ENCODE measurements at regions not wholly inside any gene's neighbourhood (a gene's known extent, or its start where the extent isn't known, plus 50 kb on each side); places are given as distances from the start of the nearest gene placed in this dataset.
"Not testable (repeated sequence)": the region's sequence is repeated elsewhere in the genome, so short reads cannot be mapped to it uniquely, and the experiment has no call there.

GRCh38 chr20:43363506-43363905 lies 94.2 kb upstream of the SRSF6 start:
- DNase-seq = no peak

- DNase-seq = no peak
These were observed 96.2 kb upstream of the SRSF6 start for GRCh38 chr20:43361526-43361925.

DNA sequence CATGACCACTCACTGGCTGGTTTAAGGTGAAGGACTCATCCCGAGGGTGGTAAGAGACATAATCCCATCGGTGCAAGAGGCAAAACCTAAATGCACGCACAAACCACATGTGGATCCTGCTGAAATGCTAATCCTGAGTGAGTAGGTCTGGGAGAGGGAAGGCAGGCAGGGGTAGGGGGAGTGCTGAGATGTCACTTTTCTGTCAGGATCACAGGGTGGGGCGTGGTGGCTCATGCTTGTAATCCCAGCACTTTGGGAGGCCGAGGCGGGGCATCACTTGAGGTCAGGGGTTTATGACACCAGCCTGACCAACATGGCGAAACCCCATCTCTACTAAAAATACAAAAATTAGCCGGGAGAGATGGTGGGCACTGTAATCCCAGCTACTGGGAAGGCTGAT lies 97.7 kb upstream of the SRSF6 start:
- DNase-seq = no peak

- DNase-seq = no peak
These were observed 98.9 kb upstream of the SRSF6 start for GRCh38 chr20:43358811-43359210.

DNA sequence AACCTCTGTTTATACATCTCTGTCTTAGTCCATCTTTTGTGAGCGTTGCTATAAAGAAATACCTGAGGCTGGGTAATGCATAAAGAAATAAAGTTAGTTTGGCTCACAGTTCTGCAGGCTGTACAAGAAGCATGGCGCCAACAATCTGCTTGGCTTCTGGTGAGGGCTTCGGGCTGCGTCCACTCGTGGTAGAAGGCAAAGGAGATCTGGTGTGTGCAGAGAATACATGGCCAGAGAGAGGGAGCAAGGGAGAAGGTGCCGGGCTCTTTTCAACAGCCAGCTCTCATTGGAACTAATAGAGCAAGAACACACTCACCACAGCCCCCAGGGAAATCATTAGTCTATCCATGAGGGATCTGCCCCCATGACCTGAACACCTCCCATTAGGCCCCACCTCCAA lies 100.3 kb upstream of the SRSF6 start:
- DNase-seq = no peak

DNA sequence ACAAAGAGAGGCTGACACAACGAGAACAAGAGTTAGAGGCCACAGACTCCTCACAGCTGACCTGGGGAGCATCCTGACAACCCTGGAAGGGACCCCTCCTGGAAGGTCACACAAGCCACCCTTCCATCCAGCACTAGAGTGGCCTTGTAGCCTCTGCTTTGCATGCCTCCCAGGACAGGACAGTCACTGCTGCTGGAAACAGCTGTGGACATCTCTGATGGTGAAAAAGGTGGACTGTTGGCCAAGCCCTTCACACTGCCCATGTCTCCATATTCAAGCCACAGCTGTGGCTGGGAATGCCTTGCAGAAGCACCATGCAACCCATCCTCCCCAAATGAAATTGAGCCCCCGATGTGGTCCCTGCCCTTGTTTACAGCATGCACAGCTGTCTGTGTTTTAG lies 102.1 kb upstream of the SRSF6 start:
- no peak for DNase-seq

GRCh38 chr20:43352996-43353395 lies 104.7 kb upstream of the SRSF6 start:
- DNase-seq = no peak

DNA sequence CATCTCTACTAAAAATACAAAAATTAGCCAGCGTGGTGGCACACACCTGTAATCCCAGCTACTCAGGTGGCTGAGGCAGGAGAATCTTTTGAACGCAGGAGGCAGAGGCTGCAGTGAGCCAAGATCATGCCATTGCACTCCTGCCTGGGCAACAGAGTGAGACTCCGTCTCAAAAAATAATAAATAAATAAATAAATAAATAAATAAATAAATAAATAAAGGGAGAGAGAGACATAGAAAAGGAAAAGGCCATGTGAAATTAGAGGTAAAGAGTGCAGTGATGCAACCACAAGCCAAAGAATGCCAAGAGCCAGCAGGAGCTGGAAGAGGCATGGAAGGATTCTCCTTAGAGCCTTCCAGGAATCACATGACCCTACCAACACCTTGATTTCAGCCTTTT lies 107.0 kb upstream of the SRSF6 start:
- DNase-seq = not testable (repeated sequence)

GRCh38 chr20:43349841-43350240 lies 107.9 kb upstream of the SRSF6 start:
- no peak for DNase-seq

DNA sequence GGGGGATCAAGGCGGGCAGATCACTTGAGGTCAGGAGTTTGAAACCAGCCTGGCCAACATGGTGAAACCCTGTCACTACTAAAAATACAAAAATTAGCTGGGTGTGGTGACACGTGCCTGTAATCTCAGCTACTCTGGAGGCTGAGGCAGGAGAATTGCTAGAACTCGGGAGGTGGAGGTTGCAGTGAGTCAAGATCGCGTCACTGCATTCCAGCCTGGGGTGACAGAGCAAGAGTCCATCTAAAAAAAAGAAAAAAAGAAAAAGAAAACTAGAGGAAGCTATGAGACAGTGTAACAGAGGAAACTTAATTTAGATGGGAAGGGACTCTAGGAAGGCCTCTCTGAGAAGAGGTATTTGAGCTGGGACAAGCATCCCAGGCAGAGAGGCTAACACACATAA lies 109.9 kb upstream of the SRSF6 start:
- not testable (repeated sequence) for DNase-seq

- DNase-seq = no peak
These were observed 112.0 kb upstream of the SRSF6 start for GRCh38 chr20:43345676-43346075.

DNA sequence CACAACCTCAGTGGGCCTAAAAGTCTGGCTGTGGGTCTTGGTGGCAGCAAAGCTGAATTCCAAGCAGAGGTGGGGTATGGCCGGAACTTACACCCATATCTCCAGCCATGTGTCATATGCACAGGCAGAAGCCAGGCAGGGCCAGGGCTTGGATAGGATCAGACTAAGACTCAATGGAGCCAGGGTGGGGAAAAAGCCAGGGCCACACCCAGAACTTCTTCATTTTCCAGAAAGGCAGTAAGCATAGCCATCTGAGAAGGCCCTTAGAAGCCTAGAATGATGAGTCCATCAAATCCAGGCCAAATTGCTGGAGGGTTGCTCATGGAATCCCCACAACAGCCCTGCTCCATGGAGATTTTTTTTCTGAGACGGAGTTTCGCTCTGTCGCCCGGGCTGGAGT lies 116.2 kb upstream of the SRSF6 start:
- no peak for DNase-seq

- DNase-seq = no peak
These were observed 120.7 kb upstream of the SRSF6 start for GRCh38 chr20:43337036-43337435.

- DNase-seq = no peak
These were observed 123.6 kb upstream of the SRSF6 start for GRCh38 chr20:43334080-43334479.

DNA sequence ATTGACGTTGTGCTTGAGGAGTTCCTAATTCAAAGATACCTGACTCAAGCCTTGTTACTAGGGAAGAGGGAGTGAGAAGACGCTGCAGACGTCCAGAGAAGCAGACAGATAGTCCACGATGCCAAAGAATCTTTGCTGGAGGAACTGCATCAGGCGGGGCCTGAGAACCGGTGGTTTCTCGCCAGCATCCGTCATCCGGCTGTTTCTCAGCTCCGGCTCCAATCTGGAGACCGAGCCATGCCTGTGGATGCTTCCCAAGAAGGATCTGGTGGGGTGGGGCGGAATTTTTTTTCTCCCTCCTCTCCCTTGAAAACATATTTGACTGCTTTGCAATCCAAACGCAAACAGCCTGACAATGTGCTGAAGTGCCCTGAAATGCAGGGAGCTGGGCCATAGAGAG lies 125.8 kb upstream of the SRSF6 start:
- DNase-seq = no peak

DNA sequence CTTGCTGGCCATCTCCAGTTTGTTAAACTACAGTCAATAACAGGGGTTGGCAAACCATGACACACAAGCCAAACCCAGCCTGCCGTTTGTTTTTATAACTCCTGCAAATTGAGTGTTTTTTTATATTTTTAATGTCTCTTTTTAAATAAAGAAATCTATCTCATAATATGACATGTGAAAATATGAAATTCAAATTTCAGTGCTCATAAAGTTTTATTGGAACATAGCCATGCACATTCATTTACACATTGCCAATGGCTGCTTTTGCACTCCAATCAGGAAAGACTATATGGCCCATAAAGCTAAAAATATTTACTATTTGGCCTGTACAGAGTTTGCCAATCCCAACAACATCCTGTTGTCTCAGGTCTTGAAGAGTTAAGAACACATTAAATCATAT lies 129.0 kb upstream of the SRSF6 start:
- DNase-seq = no peak

DNA sequence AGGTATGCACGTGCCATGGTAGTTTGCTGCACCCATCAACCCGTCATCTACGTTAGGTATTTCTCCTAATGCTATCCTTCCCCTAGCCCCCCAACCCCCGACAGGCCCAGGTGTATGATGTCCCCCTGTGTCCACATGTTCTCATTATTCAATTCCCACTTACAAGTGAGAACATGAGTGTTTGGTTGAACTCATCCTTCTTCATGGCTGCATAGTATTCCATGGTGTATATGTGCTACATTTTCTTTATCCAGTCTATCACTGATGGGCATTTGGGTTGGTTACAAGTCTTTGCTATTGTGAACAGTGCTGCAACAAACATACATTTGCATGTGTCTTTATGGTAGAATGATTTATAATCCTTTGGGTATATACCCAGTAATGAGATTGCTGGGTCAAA lies 130.5 kb upstream of the SRSF6 start:
- not testable (repeated sequence) for DNase-seq

GRCh38 chr20:43325926-43326325 lies 131.8 kb upstream of the SRSF6 start:
- no peak for DNase-seq

DNA sequence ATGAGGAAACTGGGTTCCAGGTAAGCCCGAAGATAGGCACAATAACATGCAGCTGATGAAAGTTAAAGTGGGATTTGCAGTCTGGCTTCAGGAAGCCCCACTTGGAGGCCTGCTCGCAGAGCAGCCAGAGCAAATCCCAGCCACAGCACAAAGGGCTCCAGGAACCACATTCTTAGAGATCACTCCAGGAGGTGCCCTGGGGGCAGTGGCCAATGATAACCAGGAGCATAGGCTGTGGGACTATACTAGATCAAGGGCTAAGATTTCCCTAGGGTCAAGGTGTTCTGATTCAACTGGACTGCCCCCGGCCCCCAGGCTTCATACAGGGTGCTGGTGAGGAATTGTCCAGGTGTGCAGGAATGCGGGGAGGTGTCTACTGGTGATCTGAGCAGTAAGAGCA lies 133.9 kb upstream of the PTPRT start:
- DNase-seq = no peak

- DNase-seq = no peak
These were observed 133.1 kb upstream of the PTPRT start for GRCh38 chr20:43322851-43323250.

DNA sequence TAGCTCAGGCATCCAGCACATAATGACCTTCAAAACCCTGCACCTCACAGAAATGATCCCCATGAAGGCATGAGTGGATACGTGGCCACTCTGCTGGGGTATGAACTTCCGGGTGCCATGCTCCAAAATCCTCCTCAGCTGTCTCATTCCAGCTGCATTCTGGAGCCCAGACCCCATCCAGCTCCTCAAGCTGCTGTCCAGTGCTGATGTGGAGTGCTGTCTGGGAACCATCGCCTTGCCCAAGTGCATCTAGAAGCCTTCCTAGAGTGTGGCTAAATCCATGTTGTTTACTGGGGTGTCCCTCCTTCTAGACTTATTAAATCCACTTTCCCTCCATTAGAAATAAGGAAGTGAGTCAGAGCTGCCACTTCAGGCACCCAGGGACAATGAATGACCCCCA lies 130.8 kb upstream of the PTPRT start:
- DNase-seq = no peak

DNA sequence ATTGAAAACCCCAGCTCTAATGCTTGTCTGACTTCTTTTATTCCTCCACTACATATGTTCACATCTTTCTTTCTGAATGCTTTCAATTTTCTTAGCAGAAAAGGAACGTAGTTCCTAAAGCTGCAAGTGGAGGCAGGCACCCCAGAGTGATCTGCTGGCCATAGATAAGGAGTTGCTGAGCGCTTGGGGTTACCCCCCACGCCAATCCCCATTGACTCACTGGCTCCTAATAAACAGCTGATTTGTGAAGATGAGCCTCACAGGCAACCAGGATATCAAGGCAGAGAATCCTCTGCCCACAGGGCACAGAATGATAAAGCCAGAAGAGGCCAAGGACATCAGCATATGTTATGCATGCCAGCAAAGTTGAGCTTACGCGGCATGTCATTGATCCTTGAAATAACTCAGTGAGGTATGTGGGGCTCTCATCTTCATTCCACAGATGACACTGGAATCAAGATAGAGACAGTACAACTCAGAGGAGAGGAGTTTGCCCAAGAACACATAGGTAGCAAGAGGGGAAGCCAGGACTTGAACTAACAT lies 129.1 kb upstream of the PTPRT start:
- no peak for DNase-seq

DNA sequence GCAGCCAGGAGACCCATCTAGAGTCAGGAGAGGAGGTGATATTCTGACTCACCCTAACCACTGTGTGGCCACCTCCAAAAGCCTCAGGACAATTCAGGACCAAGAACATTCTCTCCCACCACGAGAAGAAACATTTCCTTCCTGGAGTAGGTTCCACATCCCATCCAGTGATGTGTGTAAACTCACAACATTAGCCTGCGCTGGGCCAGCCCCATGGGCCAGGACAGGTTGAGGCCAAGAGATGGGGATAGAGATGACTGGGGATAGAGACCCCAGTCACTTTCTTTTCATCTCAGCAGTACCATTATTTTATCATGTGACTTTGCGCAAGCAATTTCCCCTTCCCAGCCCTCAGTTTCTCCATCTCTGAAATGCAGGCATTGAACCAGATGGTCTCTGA lies 126.6 kb upstream of the PTPRT start:
- no peak for DNase-seq

DNA sequence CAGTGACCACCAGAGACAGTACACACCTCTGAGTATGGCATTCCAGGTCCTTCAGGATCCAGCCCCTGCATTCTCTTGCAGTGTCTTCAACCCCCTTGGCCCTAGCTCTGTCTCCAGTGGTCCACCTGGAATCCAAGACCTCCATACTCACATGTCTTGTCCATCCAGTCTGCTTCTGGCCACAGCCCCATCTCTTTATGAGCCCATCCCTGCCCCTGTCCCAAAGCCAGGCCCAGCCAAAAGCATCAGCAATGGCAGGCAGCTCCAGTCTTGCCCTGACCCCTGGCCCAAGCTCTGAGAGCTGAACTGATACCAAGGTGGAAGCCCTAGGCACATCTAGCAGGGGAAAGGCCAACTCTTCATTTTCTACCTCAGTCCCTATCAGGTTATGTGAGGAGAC lies 119.6 kb upstream of the PTPRT start:
- no peak for DNase-seq

DNA sequence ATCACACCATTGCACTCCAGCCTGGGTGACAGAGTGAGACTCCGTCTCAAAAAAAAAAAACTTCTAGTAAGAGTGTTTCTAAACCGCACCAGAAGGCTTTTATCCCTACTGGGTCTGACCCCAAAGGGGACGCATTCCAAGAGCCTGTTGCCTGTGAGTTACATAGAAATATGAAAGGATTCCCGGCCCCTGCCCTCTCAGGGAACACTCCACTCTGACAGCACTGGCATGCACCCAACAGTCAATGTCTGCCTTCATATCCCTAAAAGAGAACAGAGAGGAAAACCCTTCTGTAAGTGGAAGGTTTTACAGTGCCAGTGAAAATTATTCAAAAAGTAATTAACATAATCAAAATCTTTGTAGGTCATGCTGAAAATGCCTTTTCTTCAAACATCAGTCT lies 117.1 kb upstream of the PTPRT start:
- DNase-seq = no peak

DNA sequence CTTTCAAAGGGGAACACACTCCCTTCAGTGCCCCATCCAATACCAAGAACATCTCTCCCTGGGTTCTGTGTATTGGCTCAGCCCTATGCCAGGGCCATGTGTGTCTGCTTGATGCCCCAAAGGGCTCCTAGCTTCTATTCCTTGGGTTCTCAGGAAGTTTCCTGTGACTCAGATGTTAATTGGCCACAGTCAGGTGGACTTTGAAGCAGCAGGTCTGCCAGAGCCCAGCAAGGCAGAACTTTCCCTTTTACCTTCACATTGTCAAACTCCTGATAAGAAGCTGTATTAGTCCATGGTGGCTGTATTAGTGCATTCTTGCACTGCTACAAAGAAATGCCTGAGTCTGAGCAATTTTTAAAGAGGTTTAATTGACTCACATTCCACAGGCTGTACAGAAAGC lies 116.0 kb upstream of the PTPRT start:
- DNase-seq = no peak
